DND-41 (cell line): ENCODE measurements at regions not wholly inside any gene's neighbourhood (a gene's known extent, or its start where the extent isn't known, plus 50 kb on each side); places are given as distances from the start of the nearest gene placed in this dataset.

Source experiments
- ATAC-seq: fragments of 200-7000 bp; cut with Tn5 transposase; 3 replicates; pipeline ENCODE4 v1.9.1; 2021; ENCODE audit warnings: low read depth; ENCODE audit not compliant: insufficient read depth
- DNase-seq: peaks from one replicate; pipeline ENCODE4 v3.0.0-alpha.2; 2020
- H2AFZ ChIP-seq: 2 replicates; pipeline ENCODE4 v1.6.0; 2012; ENCODE audit warnings: low read depth, low read length
- H3K27ac ChIP-seq: 2 replicates; pipeline ENCODE4 v1.5.1; 2012; ENCODE audit warnings: low read length, inconsistent platforms
- H3K27me3 ChIP-seq: fragments of 200-600 bp; sonication (generic); 2 replicates; pipeline ENCODE4 v1.6.0; 2012; ENCODE audit warnings: low read length, mild to moderate bottlenecking, inconsistent platforms; ENCODE audit not compliant: insufficient read depth, poor library complexity
- H3K36me3 ChIP-seq: 2 replicates; pipeline ENCODE4 v1.5.1; 2012; ENCODE audit warnings: low read length, inconsistent platforms; ENCODE audit not compliant: insufficient read depth
- H3K4me1 ChIP-seq: 2 replicates; pipeline ENCODE4 v1.5.1; 2012; ENCODE audit warnings: mild to moderate bottlenecking, low read length; ENCODE audit not compliant: insufficient read depth
- H3K4me2 ChIP-seq: 2 replicates; pipeline ENCODE4 v1.6.0; 2012; ENCODE audit warnings: mild to moderate bottlenecking, moderate library complexity, low read length, inconsistent platforms; ENCODE audit not compliant: insufficient read depth
- H3K4me3 ChIP-seq, 2 experiments: fragments of 200-600 bp in 1 of 2; shearing (Covaris generic) in 1 of 2; 2 replicates each; pipeline ENCODE4 v1.5.1; 2012 to 2016; ENCODE audit warnings: inconsistent platforms in 2 of 2, low read length in 2 of 2, mild to moderate bottlenecking in 2 of 2, low read depth in 1 of 2, moderate library complexity in 1 of 2
- H3K79me2 ChIP-seq: 2 replicates; pipeline ENCODE4 v1.6.0; 2012; ENCODE audit warnings: low read length, inconsistent platforms; ENCODE audit not compliant: insufficient read depth
- H3K9ac ChIP-seq: 2 replicates; pipeline ENCODE4 v1.6.0; 2012; ENCODE audit warnings: low read depth, mild to moderate bottlenecking, inconsistent platforms, low read length, moderate library complexity
- H3K9me3 ChIP-seq: 2 replicates; pipeline ENCODE4 v1.5.1; 2012; ENCODE audit warnings: low read length, moderate library complexity, mild to moderate bottlenecking, inconsistent platforms; ENCODE audit not compliant: insufficient read depth, severe bottlenecking
- H4K20me1 ChIP-seq: 2 replicates; pipeline ENCODE4 v1.6.0; 2012; ENCODE audit warnings: low read length; ENCODE audit not compliant: insufficient read depth
- EZH2 ChIP-seq: IDR thresholded peaks from 3 replicates; pipeline ENCODE4 v1.6.1; 2012; ENCODE audit warnings: borderline replicate concordance, low read depth, mild to moderate bottlenecking, moderate library complexity, low read length, inconsistent platforms; ENCODE audit not compliant: severe bottlenecking
- TF ChIP-seq, protein P1 (sequence below): IDR thresholded peaks from 2 replicates; pipeline ENCODE4 v1.5.1; 2012; ENCODE audit warnings: borderline replicate concordance, low read length, moderate library complexity, mild to moderate bottlenecking; ENCODE audit not compliant: poor library complexity, severe bottlenecking; ENCODE audit errors: extremely low read depth

DNA sequence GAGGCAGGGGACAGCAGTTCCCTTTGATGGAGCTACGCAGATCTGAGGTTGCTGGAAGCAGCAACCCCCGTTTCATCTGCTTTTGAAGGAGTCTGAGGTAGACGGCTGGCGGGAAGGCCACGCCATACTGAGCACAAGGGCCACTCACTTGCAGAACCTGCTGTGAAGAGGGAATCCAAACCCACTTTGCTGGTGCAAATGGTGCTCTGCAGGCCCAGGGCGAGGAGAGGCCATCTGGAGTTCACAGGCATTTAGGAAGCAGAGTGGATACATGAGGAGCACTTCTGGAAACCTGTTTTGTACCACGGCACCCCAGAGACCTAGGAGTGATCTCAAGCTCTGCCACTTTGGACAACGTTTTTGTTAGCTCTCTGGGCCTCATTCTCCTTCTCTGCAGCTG lies 227.8 kb downstream of the UQCRFS1 start:
- no peaks in the 10 kb centered on the region for H3K36me3 ChIP-seq
- TF ChIP-seq EZH2 = no peak
- TF ChIP-seq, protein P1, sequence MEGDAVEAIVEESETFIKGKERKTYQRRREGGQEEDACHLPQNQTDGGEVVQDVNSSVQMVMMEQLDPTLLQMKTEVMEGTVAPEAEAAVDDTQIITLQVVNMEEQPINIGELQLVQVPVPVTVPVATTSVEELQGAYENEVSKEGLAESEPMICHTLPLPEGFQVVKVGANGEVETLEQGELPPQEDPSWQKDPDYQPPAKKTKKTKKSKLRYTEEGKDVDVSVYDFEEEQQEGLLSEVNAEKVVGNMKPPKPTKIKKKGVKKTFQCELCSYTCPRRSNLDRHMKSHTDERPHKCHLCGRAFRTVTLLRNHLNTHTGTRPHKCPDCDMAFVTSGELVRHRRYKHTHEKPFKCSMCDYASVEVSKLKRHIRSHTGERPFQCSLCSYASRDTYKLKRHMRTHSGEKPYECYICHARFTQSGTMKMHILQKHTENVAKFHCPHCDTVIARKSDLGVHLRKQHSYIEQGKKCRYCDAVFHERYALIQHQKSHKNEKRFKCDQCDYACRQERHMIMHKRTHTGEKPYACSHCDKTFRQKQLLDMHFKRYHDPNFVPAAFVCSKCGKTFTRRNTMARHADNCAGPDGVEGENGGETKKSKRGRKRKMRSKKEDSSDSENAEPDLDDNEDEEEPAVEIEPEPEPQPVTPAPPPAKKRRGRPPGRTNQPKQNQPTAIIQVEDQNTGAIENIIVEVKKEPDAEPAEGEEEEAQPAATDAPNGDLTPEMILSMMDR = no peak
- H3K27me3 ChIP-seq = peaks cover 13% of the 10 kb centered on the region
- no peak overlapping the region for H2AFZ ChIP-seq
- ATAC-seq (no peak), DNase-seq (no peak)
- H3K9me3 ChIP-seq = no peaks in the 10 kb centered on the region
- H3K4me3 ChIP-seq = no peak overlapping the region
- H4K20me1 ChIP-seq = no peaks in the 10 kb centered on the region
- no peak overlapping the region for H3K27ac ChIP-seq
- no peak overlapping the region for H3K4me2 ChIP-seq
- no peaks in the 10 kb centered on the region for H3K4me1 ChIP-seq
- H3K9ac ChIP-seq = no peak overlapping the region
- H3K79me2 ChIP-seq = no peaks in the 10 kb centered on the region

DNA sequence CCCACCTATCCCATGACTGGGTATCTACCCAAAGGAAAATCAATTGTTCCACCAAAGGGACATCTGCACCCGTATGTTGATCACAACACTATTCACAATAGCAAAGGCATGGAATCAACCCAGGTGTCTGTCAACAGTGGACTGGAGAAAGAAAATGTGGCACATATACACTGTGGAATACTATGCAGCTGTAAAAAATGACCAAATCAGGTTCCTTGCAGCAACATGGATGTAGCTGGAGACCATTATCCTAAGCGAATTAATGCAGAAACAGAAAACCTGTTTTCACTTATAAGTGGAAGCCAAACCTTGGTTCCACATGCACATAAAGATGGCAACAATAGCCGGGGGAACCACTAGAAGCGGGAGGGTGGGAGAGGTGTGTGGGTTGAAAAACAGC lies 228.6 kb downstream of the UQCRFS1 start:
- Histone ChIP-seq H3K4me2 (no peak overlapping the region), H4K20me1 (no peaks in the 10 kb centered on the region), H3K79me2 (no peaks in the 10 kb centered on the region), H3K36me3 (no peaks in the 10 kb centered on the region), H3K9me3 (no peaks in the 10 kb centered on the region), H3K4me1 (no peaks in the 10 kb centered on the region), H2AFZ (no peak overlapping the region), H3K27me3 (peaks cover 18% of the 10 kb centered on the region), H3K9ac (no peak overlapping the region), H3K27ac (no peak overlapping the region), H3K4me3 (no peak overlapping the region)
- TF ChIP-seq, protein P1 = no peak
- no peak for TF ChIP-seq EZH2
- DNase-seq (no peak), ATAC-seq (no peak)

DNA sequence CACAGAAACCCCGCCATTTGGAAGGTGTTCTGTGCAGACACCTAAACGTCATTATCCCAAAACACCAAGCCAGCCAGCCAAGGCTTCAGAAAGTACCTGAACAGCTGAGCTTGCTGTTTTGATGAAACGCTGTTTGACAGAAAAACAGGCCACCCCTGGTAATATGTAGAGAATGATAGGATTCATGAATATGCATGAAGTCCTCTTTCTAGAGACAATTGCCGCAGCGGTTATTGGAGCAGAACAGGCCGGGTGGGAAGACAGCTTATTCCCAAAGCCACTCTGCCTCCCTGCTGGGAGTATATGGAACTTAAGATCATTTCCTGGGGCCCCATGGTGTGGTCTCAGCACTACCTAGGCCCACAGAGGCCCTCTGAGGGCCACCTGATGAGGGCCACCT lies 229.5 kb downstream of the UQCRFS1 start:
- Histone ChIP-seq H3K4me1 (no peaks in the 10 kb centered on the region), H3K4me2 (no peak overlapping the region), H3K4me3 (no peak overlapping the region), H4K20me1 (no peaks in the 10 kb centered on the region), H3K79me2 (no peaks in the 10 kb centered on the region), H3K27ac (no peak overlapping the region), H2AFZ (no peak overlapping the region), H3K36me3 (no peaks in the 10 kb centered on the region), H3K9me3 (no peaks in the 10 kb centered on the region), H3K9ac (no peak overlapping the region), H3K27me3 (peaks cover 19% of the 10 kb centered on the region)
- TF ChIP-seq, protein P1 = no peak
- TF ChIP-seq EZH2 = no peak
- ATAC-seq (no peak), DNase-seq (no peak)

DNA sequence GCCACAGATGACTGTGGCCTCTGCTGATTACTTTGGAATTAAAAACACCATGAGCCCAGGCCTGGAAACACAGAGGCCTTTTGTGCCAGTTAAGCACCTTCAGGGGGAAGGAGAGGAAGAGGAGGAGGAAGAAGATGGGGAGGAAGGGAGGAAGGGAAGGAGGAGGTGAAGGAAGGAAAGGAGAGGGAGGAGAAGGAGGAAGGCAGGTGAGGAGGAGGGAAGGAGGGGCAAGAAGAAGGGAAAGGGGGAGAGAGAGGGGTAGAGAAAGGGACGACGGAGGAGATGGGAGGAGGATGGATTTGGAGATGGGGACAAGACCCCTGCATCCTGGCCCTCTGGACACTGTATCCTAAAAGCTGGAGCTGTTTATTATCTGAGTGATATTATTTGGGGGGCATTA lies 231.0 kb downstream of the UQCRFS1 start:
- Histone ChIP-seq H2AFZ (no peak overlapping the region), H3K4me2 (no peak overlapping the region), H3K27ac (no peak overlapping the region), H3K27me3 (peaks cover 14% of the 10 kb centered on the region), H3K9me3 (no peaks in the 10 kb centered on the region), H3K4me1 (no peaks in the 10 kb centered on the region), H3K36me3 (no peaks in the 10 kb centered on the region), H4K20me1 (no peaks in the 10 kb centered on the region), H3K9ac (no peak overlapping the region), H3K79me2 (no peaks in the 10 kb centered on the region), H3K4me3 (no peak overlapping the region)
- DNase-seq (no peak), ATAC-seq (no peak)
- no peak for TF ChIP-seq EZH2
- TF ChIP-seq, protein P1 = no peak
